Fibroblast of mammary gland (primary cell): ENCODE measurements at regions not wholly inside any gene's neighbourhood (a gene's known extent, or its start where the extent isn't known, plus 50 kb on each side); places are given as distances from the start of the nearest gene placed in this dataset.

Experiments used
- DNase-seq: peaks from one replicate; pipeline ENCODE4 v3.0.0-alpha.2; 2010; ENCODE audit warnings: low read depth
- H3K4me3 ChIP-seq: 2 replicates; pipeline ENCODE4 v1.5.1; 2011; ENCODE audit warnings: low read depth, mild to moderate bottlenecking, low read length, moderate library complexity; ENCODE audit not compliant: control insufficient read depth
- TF ChIP-seq, protein P1 (sequence below): conservative IDR thresholded peaks from 2 replicates; pipeline ENCODE4 v1.5.1; 2011; ENCODE audit warnings: low read depth, low read length, inconsistent platforms; ENCODE audit not compliant: control insufficient read depth, insufficient read depth

DNA sequence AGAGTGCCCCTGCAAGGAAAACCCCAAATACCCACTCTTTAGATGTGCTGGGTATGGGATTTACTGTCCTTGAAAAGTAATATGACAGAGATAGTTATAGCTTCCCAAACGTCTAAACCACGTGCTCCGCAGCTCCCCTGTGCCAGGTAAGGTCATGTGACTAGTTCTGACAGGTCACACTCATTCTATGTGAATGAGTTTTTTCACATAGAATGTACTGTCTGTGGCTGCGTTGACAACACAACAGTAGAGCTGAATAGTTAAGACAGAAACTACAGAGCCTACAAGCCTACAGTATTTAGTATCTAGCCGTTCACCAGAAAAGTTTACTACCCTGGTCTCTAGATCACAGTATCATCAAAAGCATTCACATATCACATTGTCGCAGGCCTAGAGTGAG, 236.2 kb downstream of the ETS1 start:
- no peak for DNase-seq
- no peak overlapping the region for H3K4me3 ChIP-seq
- TF ChIP-seq, protein P1, sequence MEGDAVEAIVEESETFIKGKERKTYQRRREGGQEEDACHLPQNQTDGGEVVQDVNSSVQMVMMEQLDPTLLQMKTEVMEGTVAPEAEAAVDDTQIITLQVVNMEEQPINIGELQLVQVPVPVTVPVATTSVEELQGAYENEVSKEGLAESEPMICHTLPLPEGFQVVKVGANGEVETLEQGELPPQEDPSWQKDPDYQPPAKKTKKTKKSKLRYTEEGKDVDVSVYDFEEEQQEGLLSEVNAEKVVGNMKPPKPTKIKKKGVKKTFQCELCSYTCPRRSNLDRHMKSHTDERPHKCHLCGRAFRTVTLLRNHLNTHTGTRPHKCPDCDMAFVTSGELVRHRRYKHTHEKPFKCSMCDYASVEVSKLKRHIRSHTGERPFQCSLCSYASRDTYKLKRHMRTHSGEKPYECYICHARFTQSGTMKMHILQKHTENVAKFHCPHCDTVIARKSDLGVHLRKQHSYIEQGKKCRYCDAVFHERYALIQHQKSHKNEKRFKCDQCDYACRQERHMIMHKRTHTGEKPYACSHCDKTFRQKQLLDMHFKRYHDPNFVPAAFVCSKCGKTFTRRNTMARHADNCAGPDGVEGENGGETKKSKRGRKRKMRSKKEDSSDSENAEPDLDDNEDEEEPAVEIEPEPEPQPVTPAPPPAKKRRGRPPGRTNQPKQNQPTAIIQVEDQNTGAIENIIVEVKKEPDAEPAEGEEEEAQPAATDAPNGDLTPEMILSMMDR = no peak

GRCh38 chr11:128349650-128350299, 237.6 kb downstream of the ETS1 start:
- no peak overlapping the region for H3K4me3 ChIP-seq
- DNase-seq = no peak
- TF ChIP-seq, protein P1 = no peak

DNA sequence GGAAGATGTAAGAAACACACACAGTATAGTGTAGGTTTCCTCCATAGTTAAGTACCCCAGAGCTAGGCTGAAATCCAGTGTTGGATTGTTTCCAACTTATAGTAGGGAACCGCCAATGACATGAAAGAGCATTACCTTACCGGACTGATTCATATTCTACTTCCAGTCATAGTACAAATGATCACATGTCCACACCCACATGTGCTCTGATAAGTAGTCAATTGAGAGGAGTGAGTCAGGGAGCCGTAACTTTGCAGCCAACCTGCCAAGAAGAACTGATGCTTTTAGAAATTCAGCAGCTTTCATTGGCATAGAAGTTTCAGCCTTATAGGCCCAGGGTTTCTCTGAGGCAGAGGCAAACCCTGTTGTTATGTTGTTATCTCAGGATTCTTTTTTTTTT, 240.6 kb downstream of the ETS1 start:
- DNase-seq = peak; percentile 84
- no peak overlapping the region for H3K4me3 ChIP-seq
- TF ChIP-seq, protein P1 = no peak

DNA sequence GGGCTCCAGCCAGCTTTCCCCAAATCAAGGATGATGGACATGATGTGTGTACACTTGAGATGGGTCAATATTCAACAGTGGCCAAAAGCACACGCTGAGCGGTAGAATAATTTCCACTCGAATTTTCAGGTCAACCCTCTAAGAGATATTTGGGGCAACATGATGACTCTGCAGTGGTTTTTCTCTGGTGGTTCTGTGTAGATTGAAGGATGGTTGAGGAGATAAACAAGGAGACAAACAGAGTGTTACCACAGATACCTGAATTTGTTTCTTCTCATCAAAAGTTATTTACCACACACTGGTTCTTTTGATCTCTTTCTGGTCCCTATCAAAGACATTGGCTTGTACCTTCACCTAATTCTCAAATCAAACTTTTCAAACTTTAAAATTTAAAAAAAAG, 242.0 kb downstream of the ETS1 start:
- TF ChIP-seq, protein P1 = no peak

DNA sequence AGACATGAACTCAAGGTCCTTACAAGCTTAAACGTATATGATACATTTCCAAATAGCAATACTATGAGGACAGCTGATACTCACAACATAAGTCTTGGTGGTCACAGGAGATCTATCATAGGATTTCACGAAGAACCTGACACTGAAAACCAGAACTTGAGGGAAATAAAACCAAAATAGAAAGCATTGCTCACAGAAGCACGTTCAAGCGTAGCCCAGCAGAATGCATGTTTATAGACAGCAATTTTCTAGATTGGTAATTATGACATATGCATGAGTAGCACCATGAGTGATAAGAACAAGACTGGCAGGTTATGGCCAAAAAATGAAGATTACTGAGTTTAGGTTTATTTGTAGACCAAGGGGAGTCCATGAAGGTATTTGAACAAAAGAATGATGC, 243.5 kb downstream of the ETS1 start:
- TF ChIP-seq, protein P1 = no peak
- no peak for DNase-seq
- no peak overlapping the region for H3K4me3 ChIP-seq

More for the DNA sequence above, 242.0 kb downstream of the ETS1 start:
- DNase-seq = no peak
- H3K4me3 ChIP-seq = no peak overlapping the region

DNA sequence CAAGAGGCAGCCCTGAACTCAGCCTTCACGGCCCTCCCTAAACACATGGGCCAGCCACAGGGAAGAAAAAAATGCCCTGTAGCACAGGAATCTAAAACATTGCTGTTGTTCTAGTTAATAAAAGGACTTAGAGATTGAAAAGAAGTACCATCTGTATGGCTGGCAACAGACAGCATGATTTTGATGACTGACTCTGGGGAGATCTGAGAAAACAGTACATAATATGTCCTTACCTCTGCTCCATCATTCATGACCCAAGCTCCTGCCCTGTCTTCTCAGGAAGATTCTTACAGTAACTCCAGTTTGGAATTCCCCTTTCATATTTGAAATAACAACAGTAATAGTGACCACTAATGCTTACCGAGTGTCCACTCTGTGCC, 244.2 kb downstream of the ETS1 start:
- DNase-seq = no peak
- TF ChIP-seq, protein P1 = no peak
- no peak overlapping the region for H3K4me3 ChIP-seq
